Progenitor cell of endocrine pancreas (in vitro differentiated cells): ENCODE measurements at regions not wholly inside any gene's neighbourhood (a gene's known extent, or its start where the extent isn't known, plus 50 kb on each side); places are given as distances from the start of the nearest gene placed in this dataset.

Source experiments
- DNase-seq: peaks from one replicate; pipeline ENCODE4 v3.0.0; 2021; ENCODE audit warnings: low spot score; ENCODE audit not compliant: unreplicated experiment
- H3K27ac Mint-ChIP-seq: 2 replicates; pipeline ENCODE4 v1.8.0; 2021; ENCODE audit warnings: mild to moderate bottlenecking, moderate library complexity, mixed read lengths
- H3K27me3 Mint-ChIP-seq: 2 replicates; pipeline ENCODE4 v1.8.0; 2021; ENCODE audit warnings: mixed read lengths
- H3K36me3 Mint-ChIP-seq: 2 replicates; pipeline ENCODE4 v1.8.0; 2022; ENCODE audit warnings: mixed read lengths; ENCODE audit not compliant: insufficient read depth
- H3K4me1 Mint-ChIP-seq: 2 replicates; pipeline ENCODE4 v1.8.0; 2021; ENCODE audit warnings: low read depth, mixed read lengths
- H3K4me3 Mint-ChIP-seq: 2 replicates; pipeline ENCODE4 v1.8.0; 2021; ENCODE audit warnings: low read depth, mild to moderate bottlenecking, moderate library complexity, mixed read lengths
- H3K9me3 Mint-ChIP-seq: 2 replicates; pipeline ENCODE4 v1.8.0; 2021; ENCODE audit warnings: low read depth, mixed read lengths
- CTCF ChIP-seq: fragments of 200-600 bp; sonication (generic); IDR thresholded peaks from one replicate; pipeline ENCODE4 v1.5.0; 2021; ENCODE audit warnings: antibody characterized with exemption, mild to moderate bottlenecking; ENCODE audit not compliant: unreplicated experiment

DNA sequence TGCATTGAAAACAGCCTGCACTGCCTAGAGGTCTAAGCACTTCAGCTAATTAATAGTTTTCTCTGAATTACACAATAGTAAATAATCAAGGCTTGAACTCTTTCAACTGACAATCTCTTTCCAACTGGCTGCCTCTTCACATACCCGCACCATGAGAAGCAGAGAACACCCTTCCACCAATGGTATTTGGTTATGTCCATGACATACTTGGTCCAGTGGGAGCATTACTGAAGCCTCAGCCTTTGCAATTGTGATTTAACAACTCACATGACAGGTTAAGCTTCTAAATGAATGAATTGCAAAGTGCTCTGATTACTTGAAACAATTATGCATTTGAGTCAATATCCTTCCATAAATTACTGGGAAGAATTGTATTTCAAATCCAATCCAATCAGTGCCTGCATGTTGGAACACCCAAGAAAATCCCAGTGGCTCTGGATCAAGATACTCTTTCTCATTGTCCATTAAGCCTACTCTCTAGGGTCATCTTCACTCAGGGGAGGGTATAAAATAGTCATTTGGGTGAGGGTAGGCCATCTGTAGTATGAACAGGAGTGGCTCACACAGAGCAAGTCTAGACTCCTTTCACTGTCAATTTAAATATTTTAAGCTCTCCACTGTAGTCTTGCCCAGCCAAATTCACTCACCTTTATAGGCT is 101.1 kb downstream of the HS1BP3 start:
- Mint-ChIP-seq H3K4me1 (no peaks in the 10 kb centered on the region), H3K27ac (no peak overlapping the region), H3K27me3 (peaks cover 6% of the 10 kb centered on the region)

GRCh38 chr2:20551260-20551944 is 99.5 kb downstream of the HS1BP3 start:
- H3K4me3 Mint-ChIP-seq, result no peak overlapping the region
- H3K9me3 Mint-ChIP-seq, result no peaks in the 10 kb centered on the region
- no peak for DNase-seq
- H3K36me3 Mint-ChIP-seq, result no peaks in the 10 kb centered on the region
- no peak for TF ChIP-seq CTCF
- H3K4me1 Mint-ChIP-seq, result no peaks in the 10 kb centered on the region
- H3K27me3 Mint-ChIP-seq, result peaks cover 12% of the 10 kb centered on the region
- H3K27ac Mint-ChIP-seq, result no peak overlapping the region

More for the DNA sequence above, 101.1 kb downstream of the HS1BP3 start:
- TF ChIP-seq CTCF, result no peak
- Mint-ChIP-seq H3K36me3 (no peaks in the 10 kb centered on the region), H3K9me3 (no peaks in the 10 kb centered on the region), H3K4me3 (no peak overlapping the region)
- no peak for DNase-seq

DNA sequence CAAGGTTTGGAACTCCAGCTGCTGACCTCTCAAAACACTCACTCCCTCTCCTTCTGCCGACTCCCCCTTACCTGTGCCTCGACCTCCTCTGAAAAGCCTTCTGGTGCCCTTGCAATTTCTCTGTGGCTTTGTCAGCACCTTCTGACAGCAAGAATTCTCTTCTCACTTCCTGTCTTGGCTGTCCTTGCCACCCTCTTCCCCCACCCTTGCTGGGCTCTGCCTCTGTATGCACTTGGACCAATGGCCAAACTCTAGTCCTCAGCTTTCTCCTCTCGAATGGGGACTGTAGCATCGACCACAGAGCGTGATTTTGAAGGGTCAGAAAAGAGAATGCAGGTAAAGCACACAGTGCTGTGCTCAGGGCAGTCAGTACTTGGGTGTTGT is 99.0 kb downstream of the HS1BP3 start:
- Mint-ChIP-seq H3K27ac (no peak overlapping the region), H3K36me3 (no peaks in the 10 kb centered on the region), H3K4me3 (no peak overlapping the region), H3K9me3 (no peaks in the 10 kb centered on the region), H3K4me1 (no peaks in the 10 kb centered on the region), H3K27me3 (peaks cover 14% of the 10 kb centered on the region)
- TF ChIP-seq CTCF, result no peak
- no peak for DNase-seq

DNA sequence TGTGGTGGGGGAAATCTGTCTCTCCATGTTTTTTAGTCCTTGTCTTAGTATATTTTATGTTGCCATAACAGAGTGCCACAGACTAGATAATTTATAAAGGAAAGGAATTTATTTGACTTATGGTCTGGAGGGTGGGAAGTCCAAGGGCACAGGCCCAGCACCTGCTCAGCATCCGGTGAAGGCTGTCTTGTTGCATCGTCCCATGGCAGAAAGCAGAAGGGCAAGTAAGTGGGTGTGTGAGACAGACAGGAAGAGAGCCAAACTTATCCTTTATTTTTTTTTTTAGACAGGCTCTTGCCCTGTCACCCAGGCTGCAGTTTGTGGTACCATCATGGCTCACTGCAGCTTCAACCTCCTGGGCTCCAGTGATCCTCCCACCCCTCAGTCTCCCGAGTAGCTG is 98.1 kb downstream of the HS1BP3 start:
- no peak for DNase-seq
- Mint-ChIP-seq H3K4me3 (no peak overlapping the region), H3K36me3 (no peaks in the 10 kb centered on the region), H3K27me3 (peaks cover 19% of the 10 kb centered on the region), H3K4me1 (no peaks in the 10 kb centered on the region), H3K9me3 (no peaks in the 10 kb centered on the region), H3K27ac (no peak overlapping the region)
- TF ChIP-seq CTCF, result no peak

- H3K4me3 Mint-ChIP-seq, result no peak overlapping the region
- no peak overlapping the region for H3K27ac Mint-ChIP-seq
- H3K4me1 Mint-ChIP-seq, result no peaks in the 10 kb centered on the region
- TF ChIP-seq CTCF, result no peak
- H3K36me3 Mint-ChIP-seq, result no peaks in the 10 kb centered on the region
- no peak for DNase-seq
- H3K27me3 Mint-ChIP-seq, result peaks cover 26% of the 10 kb centered on the region
- no peaks in the 10 kb centered on the region for H3K9me3 Mint-ChIP-seq
Measured at GRCh38 chr2:20553580-20553979, 97.3 kb downstream of the HS1BP3 start.
